C4-2B (cell line): ENCODE measurements at regions not wholly inside any gene's neighbourhood (a gene's known extent, or its start where the extent isn't known, plus 50 kb on each side); places are given as distances from the start of the nearest gene placed in this dataset.
"Not testable (repeated sequence)": the region's sequence is repeated elsewhere in the genome, so short reads cannot be mapped to it uniquely, and the experiment has no call there.

Experiments used
- H3K27ac ChIP-seq: fragments of 450-650 bp; 2 replicates; pipeline ENCODE4 v1.5.1; 2017
- ZFX ChIP-seq: fragments of 450-650 bp; IDR thresholded peaks from 2 replicates; pipeline ENCODE4 v1.6.1; 2017
- TF ChIP-seq, protein P1 (sequence below): fragments of 450-650 bp; conservative IDR thresholded peaks from 2 replicates; pipeline ENCODE4 v1.5.1; 2017; ENCODE audit warnings: mild to moderate bottlenecking

DNA sequence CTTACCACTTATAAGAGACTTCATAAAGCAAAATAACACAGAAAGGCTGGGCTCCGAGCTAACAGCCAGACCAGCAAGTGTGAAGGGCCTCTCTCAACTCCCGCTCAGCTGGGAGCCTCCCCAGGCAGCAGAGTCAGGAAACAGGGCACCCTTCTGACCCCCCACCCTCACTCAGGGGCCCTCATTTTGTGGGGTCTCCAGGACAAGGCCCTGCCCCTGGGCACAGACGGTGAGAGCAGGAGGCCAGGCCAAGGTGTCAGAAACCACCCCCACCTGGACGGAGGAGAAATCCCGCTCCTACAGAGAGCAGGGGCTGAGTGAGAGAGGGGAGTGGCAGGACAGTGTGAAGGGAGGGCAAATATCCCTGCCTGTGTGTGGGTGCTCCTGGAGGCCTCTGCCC, 135.8 kb upstream of the FOXD4L5 start:
- no peak for TF ChIP-seq ZFX
- TF ChIP-seq, protein P1, sequence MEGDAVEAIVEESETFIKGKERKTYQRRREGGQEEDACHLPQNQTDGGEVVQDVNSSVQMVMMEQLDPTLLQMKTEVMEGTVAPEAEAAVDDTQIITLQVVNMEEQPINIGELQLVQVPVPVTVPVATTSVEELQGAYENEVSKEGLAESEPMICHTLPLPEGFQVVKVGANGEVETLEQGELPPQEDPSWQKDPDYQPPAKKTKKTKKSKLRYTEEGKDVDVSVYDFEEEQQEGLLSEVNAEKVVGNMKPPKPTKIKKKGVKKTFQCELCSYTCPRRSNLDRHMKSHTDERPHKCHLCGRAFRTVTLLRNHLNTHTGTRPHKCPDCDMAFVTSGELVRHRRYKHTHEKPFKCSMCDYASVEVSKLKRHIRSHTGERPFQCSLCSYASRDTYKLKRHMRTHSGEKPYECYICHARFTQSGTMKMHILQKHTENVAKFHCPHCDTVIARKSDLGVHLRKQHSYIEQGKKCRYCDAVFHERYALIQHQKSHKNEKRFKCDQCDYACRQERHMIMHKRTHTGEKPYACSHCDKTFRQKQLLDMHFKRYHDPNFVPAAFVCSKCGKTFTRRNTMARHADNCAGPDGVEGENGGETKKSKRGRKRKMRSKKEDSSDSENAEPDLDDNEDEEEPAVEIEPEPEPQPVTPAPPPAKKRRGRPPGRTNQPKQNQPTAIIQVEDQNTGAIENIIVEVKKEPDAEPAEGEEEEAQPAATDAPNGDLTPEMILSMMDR = no peak
- H3K27ac ChIP-seq = no peak overlapping the region

DNA sequence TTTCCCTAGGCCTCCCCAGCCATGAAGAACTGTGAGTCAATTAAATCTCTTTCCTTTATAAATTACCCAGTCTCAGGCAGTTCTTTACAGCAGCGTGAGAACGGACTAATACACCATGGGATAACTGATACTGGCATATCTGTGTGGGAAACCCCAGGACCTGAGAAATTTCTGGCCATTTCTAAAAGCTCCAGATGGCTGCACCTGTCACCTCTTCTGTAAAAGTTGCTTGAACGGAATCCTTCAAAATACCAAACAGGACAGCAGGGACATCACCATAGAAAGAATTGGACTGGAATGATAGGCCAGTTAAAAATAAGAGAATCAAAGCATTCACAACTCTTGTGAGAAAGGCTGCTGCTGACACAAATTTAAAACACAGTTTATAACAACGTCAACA, 134.0 kb upstream of the FOXD4L5 start:
- not testable (repeated sequence) for H3K27ac ChIP-seq

DNA sequence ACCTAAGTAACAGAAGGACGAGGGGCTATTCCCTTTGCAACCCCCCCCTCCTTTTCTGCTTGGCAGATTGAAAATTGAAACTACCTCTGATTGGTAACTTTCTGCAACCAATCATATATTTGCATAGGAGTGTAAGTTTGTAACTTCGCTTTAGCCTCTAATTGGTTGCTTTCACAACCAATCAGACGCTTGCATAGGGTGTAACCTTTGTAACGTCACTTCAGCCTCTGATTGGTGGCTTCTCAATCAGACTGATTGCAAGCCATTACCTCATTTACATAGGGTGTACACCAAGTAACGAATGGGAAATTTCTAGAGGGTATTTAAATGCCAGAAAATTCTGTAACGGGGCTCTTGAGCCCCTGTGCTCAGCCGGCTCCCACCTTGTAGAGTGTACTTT, 131.9 kb upstream of the FOXD4L5 start:
- not testable (repeated sequence) for H3K27ac ChIP-seq

DNA sequence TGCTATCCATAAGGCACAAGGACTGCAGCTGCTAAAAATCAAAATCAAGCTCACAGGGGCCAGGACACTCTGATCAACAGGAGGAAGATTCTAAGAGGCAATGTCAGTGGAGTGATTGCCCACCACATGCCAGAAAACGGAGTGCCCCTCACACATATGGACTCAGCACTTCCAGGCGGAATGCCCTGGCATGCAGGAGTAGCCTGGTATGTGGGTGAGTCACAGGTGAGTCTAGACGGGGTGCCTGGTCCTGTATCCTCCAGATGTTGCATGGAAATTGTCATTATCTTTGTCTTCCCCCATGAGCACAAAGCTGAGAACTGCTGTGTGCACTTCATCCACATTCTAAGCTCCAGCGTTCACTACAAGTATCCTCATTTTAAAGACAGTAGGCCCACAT, 129.2 kb upstream of the FOXD4L5 start:
- not testable (repeated sequence) for H3K27ac ChIP-seq

DNA sequence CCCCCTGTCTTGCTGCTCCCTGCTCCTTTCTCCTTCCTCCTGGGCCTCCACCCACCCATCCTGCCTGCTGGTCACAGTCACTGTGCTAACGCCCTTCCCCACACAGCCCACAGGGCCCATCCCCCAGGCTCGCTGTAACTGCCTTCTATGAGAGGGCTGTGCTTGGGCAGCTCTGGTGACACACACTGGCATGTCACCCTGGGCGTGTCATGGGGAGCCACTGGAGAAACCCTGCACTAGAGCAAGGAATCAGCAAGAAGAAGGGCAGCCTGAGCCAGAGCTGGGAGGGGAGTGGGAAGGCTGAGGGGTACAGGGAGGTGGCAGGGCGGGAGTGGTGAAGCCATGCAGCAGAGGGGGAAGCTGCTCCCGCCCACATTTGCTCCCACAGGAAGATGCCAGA, 128.4 kb upstream of the FOXD4L5 start:
- H3K27ac ChIP-seq = not testable (repeated sequence)

DNA sequence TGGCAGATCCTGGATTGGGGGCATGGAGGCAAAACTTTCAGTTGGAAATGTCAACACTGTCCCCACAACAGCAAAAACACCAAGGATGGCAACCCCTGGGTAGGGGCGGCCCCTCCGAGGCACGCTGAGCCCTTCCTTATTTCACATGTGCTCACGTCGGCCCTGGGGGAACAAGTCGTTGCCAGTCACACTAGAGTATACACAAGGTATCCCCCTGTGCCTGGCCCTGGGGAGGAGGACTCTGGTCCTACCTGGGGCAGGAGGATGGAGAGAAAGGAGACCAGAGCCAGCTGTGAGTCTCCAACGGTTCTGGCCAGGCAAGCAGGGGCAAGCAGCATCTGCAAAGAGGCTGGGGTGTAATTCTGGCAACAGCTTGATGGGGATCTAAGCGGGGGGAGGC, 126.9 kb upstream of the FOXD4L5 start:
- TF ChIP-seq ZFX = no peak
- TF ChIP-seq, protein P1 = no peak
- H3K27ac ChIP-seq = no peak overlapping the region

DNA sequence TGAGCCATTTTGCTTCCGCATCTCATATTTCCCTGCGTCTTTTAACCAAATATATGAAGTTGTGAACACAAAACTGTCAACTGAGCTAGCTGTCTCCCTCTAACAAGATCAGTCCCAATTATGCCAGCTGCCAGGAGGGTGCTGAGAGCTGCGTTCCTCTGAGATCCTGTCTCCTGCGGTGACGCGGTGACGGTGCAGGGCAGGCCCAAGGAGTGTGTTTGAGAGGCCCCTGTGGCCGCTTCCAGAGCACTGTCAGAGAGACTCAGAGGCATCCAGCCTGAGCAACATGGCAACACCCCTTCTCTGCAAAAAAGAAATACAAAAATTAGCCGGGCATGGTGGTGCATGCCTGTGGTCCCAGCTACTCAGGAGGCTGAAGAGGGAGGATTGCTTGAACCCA, 126.3 kb upstream of the FOXD4L5 start:
- no peak overlapping the region for H3K27ac ChIP-seq
- TF ChIP-seq, protein P1 = no peak
- TF ChIP-seq ZFX = no peak

DNA sequence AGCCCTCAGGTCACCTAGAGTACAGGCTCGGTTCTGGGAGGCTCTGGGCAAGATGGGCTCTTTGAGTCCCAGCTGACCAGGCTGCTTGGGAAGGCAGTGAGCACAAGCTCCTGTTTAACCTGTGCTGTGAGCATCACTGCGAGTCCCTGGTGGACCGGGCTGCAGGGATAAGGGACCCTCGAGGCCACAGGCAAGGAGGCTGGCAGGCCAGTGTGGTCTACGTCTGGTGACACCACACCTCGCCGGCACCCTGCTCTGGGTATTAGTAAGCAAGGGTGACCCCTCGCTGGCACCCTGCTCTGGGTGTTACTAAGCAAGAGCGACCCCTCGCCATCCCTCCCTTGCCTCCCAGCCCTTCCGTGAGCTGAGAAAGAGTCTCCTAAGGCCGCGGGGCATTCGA, 125.9 kb upstream of the FOXD4L5 start:
- no peak overlapping the region for H3K27ac ChIP-seq
- TF ChIP-seq, protein P1 = no peak
- TF ChIP-seq ZFX = no peak

DNA sequence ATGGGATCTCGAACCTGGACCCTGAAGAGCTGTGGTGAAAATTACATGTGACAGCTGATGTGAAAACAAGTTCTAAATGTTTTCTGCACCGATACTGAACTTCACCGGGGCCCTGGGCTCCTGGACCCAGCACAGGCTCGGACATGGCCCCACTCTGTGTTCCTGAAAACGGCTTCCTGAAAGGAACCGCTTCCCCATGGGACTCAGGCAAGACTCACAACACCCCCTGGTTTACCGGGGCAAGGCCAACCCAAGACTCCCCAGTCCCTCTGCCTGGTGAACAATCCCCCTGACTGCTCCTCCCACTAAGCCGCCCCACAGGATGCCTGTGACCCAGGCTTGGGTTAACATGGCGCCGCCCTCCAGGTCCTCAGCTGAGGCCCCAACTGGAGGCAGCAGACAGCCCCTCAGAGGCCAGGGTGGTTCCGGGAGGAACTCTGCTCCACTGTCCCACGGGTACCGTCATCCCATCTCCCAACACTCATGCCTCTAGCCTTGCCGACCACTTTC, 124.5 kb upstream of the FOXD4L5 start:
- H3K27ac ChIP-seq = no peak overlapping the region
- TF ChIP-seq, protein P1 = no peak
- TF ChIP-seq ZFX = no peak

DNA sequence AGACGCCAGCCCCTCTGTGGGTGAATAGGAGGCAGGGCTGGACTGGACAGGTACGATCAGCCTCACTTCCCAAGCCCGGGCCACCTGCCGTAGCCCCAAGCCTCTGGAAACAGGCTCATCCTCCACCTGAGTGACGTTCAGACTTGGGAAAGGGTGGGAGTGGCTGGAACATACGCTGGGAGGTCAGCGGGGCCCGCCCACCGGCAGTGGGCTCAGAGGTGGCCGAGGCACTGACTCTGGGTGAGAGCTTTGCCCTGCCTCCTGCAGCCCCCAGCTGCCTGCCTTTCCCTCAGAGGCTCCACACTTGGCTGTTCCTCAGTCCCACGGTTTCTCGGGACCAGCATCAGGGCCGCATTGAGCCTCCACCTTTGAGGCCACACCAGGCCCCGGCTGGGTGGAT, 123.8 kb upstream of the FOXD4L5 start:
- not testable (repeated sequence) for H3K27ac ChIP-seq

DNA sequence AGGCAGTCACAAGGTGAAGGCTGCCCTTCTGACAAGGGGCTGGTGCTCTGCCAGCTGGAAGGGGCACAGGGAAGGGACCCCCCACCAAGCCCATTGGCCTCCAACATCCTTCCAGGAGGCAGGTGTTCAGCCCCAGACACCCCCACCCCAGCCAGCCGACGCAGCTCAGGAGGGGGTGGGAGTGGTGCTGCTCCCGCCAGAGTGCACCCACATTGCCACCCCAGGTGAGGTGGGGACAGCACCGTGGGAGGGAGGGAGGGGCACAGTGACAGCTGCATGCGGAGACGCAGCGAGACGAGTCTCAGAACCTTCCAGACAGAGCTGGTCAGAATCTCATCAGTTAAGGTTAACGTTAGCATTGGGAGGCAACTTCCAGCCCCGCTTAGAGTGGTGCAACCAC, 121.6 kb upstream of the FOXD4L5 start:
- not testable (repeated sequence) for H3K27ac ChIP-seq

DNA sequence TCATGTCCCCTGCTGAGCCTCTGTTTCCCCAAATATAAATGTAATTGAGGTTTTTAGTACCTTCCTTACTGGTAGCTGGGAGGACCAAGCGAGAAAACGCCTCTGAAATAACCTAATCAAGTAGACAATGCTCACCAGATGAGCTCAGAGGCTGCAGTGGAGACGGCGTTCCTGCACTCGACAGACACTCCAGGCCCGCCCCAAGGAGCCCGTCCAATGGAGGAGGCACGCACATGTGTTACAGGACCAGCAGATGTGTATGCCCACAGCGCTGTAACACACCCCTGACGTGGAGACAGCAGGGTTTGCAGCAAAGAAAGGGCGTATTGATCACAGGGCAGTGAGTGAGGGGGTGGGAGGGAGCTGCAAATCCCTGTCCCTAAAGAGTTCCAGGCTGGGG, 120.8 kb upstream of the FOXD4L5 start:
- H3K27ac ChIP-seq = not testable (repeated sequence)
